Adrenal gland (tissue), 9 donors: ENCODE measurements at regions not wholly inside any gene's neighbourhood (a gene's known extent, or its start where the extent isn't known, plus 50 kb on each side); places are given as distances from the start of the nearest gene placed in this dataset.
"Not testable (repeated sequence)": the region's sequence is repeated elsewhere in the genome, so short reads cannot be mapped to it uniquely, and the experiment has no call there.

Source experiments
- DNase-seq, 7 donors: peaks; one replicate each; pipeline ENCODE4 v3.0.0-alpha.2; 2019 to 2020
- H3K27ac ChIP-seq, 5 donors: fragments of 200-600 bp; sonication (generic) in 4 of 5; 1 replicate in 3 of 5; 2 replicates in 2 of 5; pipeline versions ENCODE4 v1.5.1 to v1.8.0; 2016 to 2020; ENCODE audit warnings: mild to moderate bottlenecking in 1 of 5
- H3K27me3 ChIP-seq: fragments of 200-600 bp; 2 replicates; pipeline ENCODE4 v1.8.0; 2021
- H3K36me3 ChIP-seq, 2 donors: fragments of 200-600 bp; replicated peaks in 1 of 2; 1 replicate in 1 of 2; 2 replicates in 1 of 2; pipeline versions ENCODE4 v1.5.1 to v1.8.0; 2018 to 2022
- H3K4me1 ChIP-seq, 2 donors: fragments of 200-600 bp; replicated peaks in 1 of 2; 1 replicate in 1 of 2; 2 replicates in 1 of 2; pipeline versions ENCODE4 v1.5.1 to v1.8.0; 2018 to 2021
- H3K4me3 ChIP-seq, 4 donors: fragments of 200-600 bp; sonication (generic) in 3 of 4; one replicate each; pipeline ENCODE4 v1.5.1; 2016 to 2018
- H3K9me3 ChIP-seq, 3 donors: fragments of 200-600 bp; sonication (generic) in 1 of 3; replicated peaks in 1 of 3; 1 replicate in 2 of 3; 2 replicates in 1 of 3; pipeline versions ENCODE4 v1.5.1 to v1.8.0; 2016 to 2021
- CTCF ChIP-seq, 6 experiments: fragments of 450-650 bp in 4 of 6; fragments of 200-600 bp in 2 of 6; sonication (generic) in 1 of 6; IDR thresholded peaks; 1 replicate in 5 of 6; 2 replicates in 1 of 6; pipeline versions ENCODE4 v1.5.1 to v1.8.0; 2016 to 2021; ENCODE audit warnings: antibody characterized with exemption in 6 of 6, mild to moderate bottlenecking in 2 of 6, moderate library complexity in 1 of 6
- POLR2A ChIP-seq, 2 donors: fragments of 450-650 bp; IDR thresholded peaks; one replicate each; pipeline ENCODE4 v1.6.1; 2017; ENCODE audit warnings: antibody characterized with exemption in 2 of 2, mild to moderate bottlenecking in 2 of 2, moderate library complexity in 1 of 2
- WGBS, 4 donors: extraction: QIAGEN DNeasy Blood & Tissue Kit in 2 of 4; methylation state at CpG; one replicate each; pipeline versions ENCODE4 v1.1.5 to v1.1.7; 2013 to 2017; 5-methylcytosine and 5-hydroxymethylcytosine counted together
- intact Hi-C, 2 donors: fragments of 100-400 bp; cut with DNase I; formaldehyde crosslinking; loops; one replicate each; pipeline versions ENCODE4 v1.14.1 to v1.15.0; 2022 to 2023
- donor health status: healthy with polysubstance abuse.
- donor health status: Bipolar disorder and iron deficiency.
- donor health status: DM: yes; HTN: yes; CAD: no.
- donor health status: DM: no; HTN: no; CAD: no.
- donor health status: DM: no; HTN: no; CAD: no.

DNA sequence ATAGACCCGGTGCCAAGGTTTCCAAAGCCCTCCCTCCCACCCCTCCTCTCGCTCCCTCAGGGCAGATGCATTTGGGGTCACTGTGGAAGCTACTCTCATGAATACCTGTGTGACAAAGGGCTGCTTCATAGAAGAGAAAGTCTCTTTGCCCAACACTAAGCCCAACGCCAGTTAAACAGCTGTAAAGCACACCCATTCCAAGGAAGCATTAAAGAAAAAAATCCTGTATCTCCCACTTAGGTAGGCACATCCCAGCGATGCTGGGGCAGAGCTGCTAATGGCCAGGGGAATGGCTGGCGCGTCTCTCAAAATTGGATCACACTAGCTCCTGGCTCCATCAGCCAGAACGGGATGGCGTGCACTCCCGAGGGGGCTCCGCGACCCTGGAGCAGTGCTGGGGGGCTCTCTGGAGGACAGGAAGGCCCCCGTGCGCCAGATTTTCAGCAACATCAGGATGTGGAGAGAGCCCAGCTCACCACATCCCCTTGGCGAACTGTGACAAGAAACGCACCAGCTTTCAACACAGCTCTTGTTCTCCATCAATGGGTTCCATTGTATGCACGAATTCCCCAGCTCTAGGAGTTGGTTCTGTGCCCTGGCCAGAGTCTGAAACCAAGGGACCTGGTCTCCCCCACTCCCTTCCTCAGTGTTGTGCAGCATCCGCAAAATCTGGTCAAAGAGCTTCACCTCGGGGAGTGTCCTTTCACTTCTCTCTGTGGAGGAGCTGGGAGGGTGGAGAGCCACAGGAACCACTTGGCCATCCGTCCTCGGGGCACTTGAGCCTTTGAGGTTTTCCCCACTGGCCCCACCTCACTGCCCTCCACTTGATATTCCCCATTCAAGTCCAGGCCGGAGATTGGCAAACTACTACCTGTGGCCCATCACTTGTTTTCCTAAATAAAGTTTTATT is 74.1 kb downstream of the TFAP2C start:
- 69 to 79% (median 73%) methylated on average over 13 to 21 of the region's 21 CpGs for WGBS, 4 donors
- Histone ChIP-seq H3K36me3 (no peaks in the 10 kb centered on the region), H3K27me3 (no peaks in the 10 kb centered on the region), H3K27ac (no peak overlapping the region), H3K9me3 (no peaks in the 10 kb centered on the region), H3K4me1 (no peaks in the 10 kb centered on the region), H3K4me3 (no peak overlapping the region)
- intact Hi-C loops: no loop called here
- no peak for TF ChIP-seq POLR2A (IDR thresholded peaks at IDR 0.05)
- TF ChIP-seq CTCF (IDR thresholded peaks at IDR 0.05): no peak
- DNase-seq: no peak

DNA sequence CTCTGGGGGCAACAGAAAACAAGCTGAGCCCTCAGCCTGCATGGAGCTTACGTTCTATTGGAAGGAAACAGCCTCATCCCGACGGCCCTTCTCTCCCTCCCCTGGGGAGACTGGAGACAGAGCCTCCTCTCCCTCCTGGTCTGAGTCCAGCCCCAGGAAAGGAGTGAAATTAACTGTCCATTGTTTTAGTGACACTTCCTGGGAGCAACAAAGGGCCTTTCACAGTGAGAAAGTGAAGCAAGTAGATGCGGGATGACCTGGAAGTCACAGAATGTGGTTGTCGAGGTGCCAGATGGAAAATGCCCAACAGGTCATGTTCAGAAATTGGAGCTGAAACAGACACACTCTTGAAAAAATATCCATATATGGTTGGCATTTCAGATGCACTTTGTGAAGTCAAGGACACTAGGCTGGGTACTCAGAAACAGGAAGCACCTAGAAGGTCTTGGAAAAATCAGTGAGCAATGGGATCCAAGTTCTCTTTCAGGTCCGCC is 77.8 kb downstream of the TFAP2C start:
- H3K4me3 ChIP-seq: no peak overlapping the region
- no peak for DNase-seq
- H3K36me3 ChIP-seq: no peaks in the 10 kb centered on the region
- H3K27me3 ChIP-seq: no peaks in the 10 kb centered on the region
- no peaks in the 10 kb centered on the region for H3K4me1 ChIP-seq
- WGBS, 4 donors: 62 to 76% (median 73%) methylated on average over 4 to 6 of the region's 6 CpGs
- no peak for TF ChIP-seq POLR2A (IDR thresholded peaks at IDR 0.05)
- intact Hi-C loops: no loop called here
- no peaks in the 10 kb centered on the region for H3K9me3 ChIP-seq
- H3K27ac ChIP-seq: no peak overlapping the region

- WGBS, 4 donors: 70 to 89% (median 78%) methylated on average over 3 to 14 of the region's 14 CpGs
- no peak overlapping the region for H3K4me3 ChIP-seq
- DNase-seq: no peak
Observed at GRCh38 chr20:56708991-56709390, 79.9 kb downstream of the TFAP2C start.

DNA sequence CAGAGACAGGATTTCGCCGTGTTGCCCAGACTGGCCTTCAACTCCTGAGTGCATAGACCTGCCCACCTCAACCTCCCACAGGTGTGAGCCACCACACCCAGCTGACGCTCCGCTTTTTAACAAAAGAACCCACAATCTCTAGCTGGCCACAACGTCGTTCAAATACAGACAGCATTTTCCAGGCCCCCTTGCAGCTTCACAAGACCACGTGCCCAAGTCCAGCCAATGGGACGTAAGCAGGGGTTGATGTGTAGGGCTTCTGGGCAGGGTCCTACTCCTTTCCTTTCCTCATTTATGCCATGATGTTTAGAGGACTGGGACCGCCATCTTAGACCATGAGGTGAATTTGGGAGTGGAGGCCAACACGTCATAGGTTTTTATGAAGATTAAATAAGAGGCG is 81.0 kb downstream of the TFAP2C start:
- intact Hi-C loops: no loop called here
- no peaks in the 10 kb centered on the region for H3K27me3 ChIP-seq
- H3K36me3 ChIP-seq: no peaks in the 10 kb centered on the region
- no peak for TF ChIP-seq CTCF (IDR thresholded peaks at IDR 0.05)
- no peak for TF ChIP-seq POLR2A (IDR thresholded peaks at IDR 0.05)
- H3K9me3 ChIP-seq: no peaks in the 10 kb centered on the region
- no peak for DNase-seq
- H3K4me1 ChIP-seq: no peaks in the 10 kb centered on the region
- H3K27ac ChIP-seq: no peak overlapping the region
- WGBS, 4 donors: 92 to 98% (median 94%) methylated on average over 11 of the region's 11 CpGs
- H3K4me3 ChIP-seq: no peak overlapping the region

More at GRCh38 chr20:56708991-56709390, 79.9 kb downstream of the TFAP2C start:
- Histone ChIP-seq H3K4me1 (no peaks in the 10 kb centered on the region), H3K27ac (no peak overlapping the region), H3K27me3 (no peaks in the 10 kb centered on the region), H3K9me3 (no peaks in the 10 kb centered on the region), H3K36me3 (no peaks in the 10 kb centered on the region)
- intact Hi-C loops: no loop called here
- TF ChIP-seq POLR2A (IDR thresholded peaks at IDR 0.05): no peak
- TF ChIP-seq CTCF (IDR thresholded peaks at IDR 0.05): no peak

GRCh38 chr20:56710577-56710976 is 81.5 kb downstream of the TFAP2C start:
- H3K9me3 ChIP-seq, H3K4me1 ChIP-seq, H3K4me3 ChIP-seq, DNase-seq, H3K27ac ChIP-seq, H3K36me3 ChIP-seq, H3K27me3 ChIP-seq, intact Hi-C loops: not testable (repeated sequence)
- 45 to 80% (median 58%) methylated on average over 2 of the region's 2 CpGs for WGBS, 4 donors
